K562 (cell line): ENCODE measurements at regions not wholly inside any gene's neighbourhood (a gene's known extent, or its start where the extent isn't known, plus 50 kb on each side); places are given as distances from the start of the nearest gene placed in this dataset.
A peak's percentile ranks its signal among the peaks of the same experiment; 100 is the strongest.

ENCODE experiments used
- CEBPB ChIP-seq: fragments of 450-650 bp; IDR thresholded peaks from 2 replicates; pipeline ENCODE4 v1.6.1; 2016; ENCODE audit warnings: missing genetic modification characterization, missing compliant biosample characterization
- CSDE1 ChIP-seq, 2 experiments: fragments of 450-650 bp; IDR thresholded peaks; 2 replicates each; pipeline ENCODE4 v1.6.1; 2016; ENCODE audit warnings: mild to moderate bottlenecking in 1 of 2
- NELFE ChIP-seq: IDR thresholded peaks from 2 replicates; pipeline ENCODE4 v1.6.1; 2011; ENCODE audit warnings: mild to moderate bottlenecking; ENCODE audit not compliant: insufficient read depth, insufficient read length
- RBM15 ChIP-seq: fragments of 200-400 bp; formaldehyde crosslinking; IDR thresholded peaks from 2 replicates; pipeline ENCODE4 v1.6.1; 2018; ENCODE audit warnings: mild to moderate bottlenecking, low read length, moderate library complexity; ENCODE audit not compliant: insufficient read depth
- RHOXF2B ChIP-seq: fragments of 250-450 bp; sonication (Bioruptor Pico); conservative IDR thresholded peaks from 2 replicates; pipeline ENCODE4 v1.5.1; 2021
- ZC3H11A ChIP-seq: IDR thresholded peaks from 2 replicates; pipeline ENCODE4 v1.6.1; 2012; ENCODE audit warnings: low read depth, low read length, improper control_type of control experiment
- ZNF699 ChIP-seq: fragments of 250-450 bp; sonication (Bioruptor Pico); IDR thresholded peaks from 2 replicates; pipeline ENCODE4 v1.8.0; 2021; ENCODE audit warnings: mild to moderate bottlenecking, moderate library complexity; ENCODE audit not compliant: insufficient replicate concordance
- TF ChIP-seq, protein P1 (sequence below): fragments of 450-650 bp; IDR thresholded peaks from 2 replicates; pipeline ENCODE4 v1.6.1; 2017; ENCODE audit warnings: antibody characterized with exemption, mild to moderate bottlenecking
- TF ChIP-seq, protein P2 (sequence below): sonication (generic); formaldehyde crosslinking; IDR thresholded peaks from 2 replicates; pipeline ENCODE4 v1.8.0; 2022; ENCODE audit warnings: mild to moderate bottlenecking, missing genetic modification reagents
- TF ChIP-seq, protein P3 (sequence below): fragments of 250-450 bp; sonication (Bioruptor Pico); IDR thresholded peaks from 2 replicates; pipeline ENCODE4 v1.5.0; 2020; ENCODE audit warnings: mild to moderate bottlenecking

DNA sequence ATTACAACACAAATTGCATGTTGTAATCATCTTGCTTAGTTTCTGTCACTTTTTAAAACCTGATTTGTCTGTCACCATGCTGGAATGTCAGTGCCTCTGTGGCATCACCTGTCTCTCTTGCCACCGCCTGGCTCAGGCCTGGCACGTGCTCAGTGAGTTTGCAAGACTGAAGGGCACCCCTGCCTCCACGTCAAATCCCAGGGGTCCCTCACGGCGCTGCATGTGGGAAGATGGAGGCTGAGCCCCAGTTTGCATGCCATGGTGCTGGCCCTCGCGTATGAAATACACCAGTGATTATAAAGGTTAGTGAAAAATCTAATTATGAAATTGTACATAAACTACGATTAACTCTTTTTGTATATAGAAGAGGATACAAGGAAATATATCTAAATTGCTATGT is 51.9 kb upstream of the VIPR2 start (continued):
- TF ChIP-seq, protein P1, sequence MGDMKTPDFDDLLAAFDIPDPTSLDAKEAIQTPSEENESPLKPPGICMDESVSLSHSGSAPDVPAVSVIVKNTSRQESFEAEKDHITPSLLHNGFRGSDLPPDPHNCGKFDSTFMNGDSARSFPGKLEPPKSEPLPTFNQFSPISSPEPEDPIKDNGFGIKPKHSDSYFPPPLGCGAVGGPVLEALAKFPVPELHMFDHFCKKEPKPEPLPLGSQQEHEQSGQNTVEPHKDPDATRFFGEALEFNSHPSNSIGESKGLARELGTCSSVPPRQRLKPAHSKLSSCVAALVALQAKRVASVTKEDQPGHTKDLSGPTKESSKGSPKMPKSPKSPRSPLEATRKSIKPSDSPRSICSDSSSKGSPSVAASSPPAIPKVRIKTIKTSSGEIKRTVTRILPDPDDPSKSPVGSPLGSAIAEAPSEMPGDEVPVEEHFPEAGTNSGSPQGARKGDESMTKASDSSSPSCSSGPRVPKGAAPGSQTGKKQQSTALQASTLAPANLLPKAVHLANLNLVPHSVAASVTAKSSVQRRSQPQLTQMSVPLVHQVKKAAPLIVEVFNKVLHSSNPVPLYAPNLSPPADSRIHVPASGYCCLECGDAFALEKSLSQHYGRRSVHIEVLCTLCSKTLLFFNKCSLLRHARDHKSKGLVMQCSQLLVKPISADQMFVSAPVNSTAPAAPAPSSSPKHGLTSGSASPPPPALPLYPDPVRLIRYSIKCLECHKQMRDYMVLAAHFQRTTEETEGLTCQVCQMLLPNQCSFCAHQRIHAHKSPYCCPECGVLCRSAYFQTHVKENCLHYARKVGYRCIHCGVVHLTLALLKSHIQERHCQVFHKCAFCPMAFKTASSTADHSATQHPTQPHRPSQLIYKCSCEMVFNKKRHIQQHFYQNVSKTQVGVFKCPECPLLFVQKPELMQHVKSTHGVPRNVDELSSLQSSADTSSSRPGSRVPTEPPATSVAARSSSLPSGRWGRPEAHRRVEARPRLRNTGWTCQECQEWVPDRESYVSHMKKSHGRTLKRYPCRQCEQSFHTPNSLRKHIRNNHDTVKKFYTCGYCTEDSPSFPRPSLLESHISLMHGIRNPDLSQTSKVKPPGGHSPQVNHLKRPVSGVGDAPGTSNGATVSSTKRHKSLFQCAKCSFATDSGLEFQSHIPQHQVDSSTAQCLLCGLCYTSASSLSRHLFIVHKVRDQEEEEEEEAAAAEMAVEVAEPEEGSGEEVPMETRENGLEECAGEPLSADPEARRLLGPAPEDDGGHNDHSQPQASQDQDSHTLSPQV = no peak
- TF ChIP-seq NELFE = no peak
- TF ChIP-seq ZC3H11A = no peak
- TF ChIP-seq RBM15 = no peak
- TF ChIP-seq RHOXF2B = 0 out of 2 replicates have a peak, but pooled peaks have one; percentile 75
- peak; percentile 30; the same call in 1 of the 2 replicates for TF ChIP-seq CEBPB (tag)
- TF ChIP-seq, protein P2, sequence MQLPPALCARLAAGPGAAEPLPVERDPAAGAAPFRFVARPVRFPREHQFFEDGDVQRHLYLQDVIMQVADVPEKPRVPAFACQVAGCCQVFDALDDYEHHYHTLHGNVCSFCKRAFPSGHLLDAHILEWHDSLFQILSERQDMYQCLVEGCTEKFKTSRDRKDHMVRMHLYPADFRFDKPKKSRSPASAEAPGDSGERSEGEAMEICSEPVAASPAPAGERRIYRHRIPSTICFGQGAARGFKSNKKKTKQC (CRISPR knock-in tag) = no peak
- no peak for TF ChIP-seq ZNF699 (CRISPR knock-in tag)
- TF ChIP-seq, protein P3, sequence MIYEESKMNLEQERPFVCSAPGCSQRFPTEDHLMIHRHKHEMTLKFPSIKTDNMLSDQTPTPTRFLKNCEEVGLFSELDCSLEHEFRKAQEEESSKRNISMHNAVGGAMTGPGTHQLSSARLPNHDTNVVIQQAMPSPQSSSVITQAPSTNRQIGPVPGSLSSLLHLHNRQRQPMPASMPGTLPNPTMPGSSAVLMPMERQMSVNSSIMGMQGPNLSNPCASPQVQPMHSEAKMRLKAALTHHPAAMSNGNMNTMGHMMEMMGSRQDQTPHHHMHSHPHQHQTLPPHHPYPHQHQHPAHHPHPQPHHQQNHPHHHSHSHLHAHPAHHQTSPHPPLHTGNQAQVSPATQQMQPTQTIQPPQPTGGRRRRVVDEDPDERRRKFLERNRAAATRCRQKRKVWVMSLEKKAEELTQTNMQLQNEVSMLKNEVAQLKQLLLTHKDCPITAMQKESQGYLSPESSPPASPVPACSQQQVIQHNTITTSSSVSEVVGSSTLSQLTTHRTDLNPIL (CRISPR knock-in tag) = no peak
- TF ChIP-seq CSDE1 (IDR thresholded peaks at IDR 0.05) = no peak
